Mucosa of stomach (tissue), 1 donor: ENCODE measurements at regions not wholly inside any gene's neighbourhood (a gene's known extent, or its start where the extent isn't known, plus 50 kb on each side); places are given as distances from the start of the nearest gene placed in this dataset.

Experiments used
- H3K27me3 ChIP-seq: one replicate; pipeline ENCODE4 v1.7.0; 2013; ENCODE audit warnings: mild to moderate bottlenecking, low read length; ENCODE audit not compliant: control insufficient read depth, insufficient read depth
- H3K36me3 ChIP-seq: one replicate; pipeline ENCODE4 v1.7.0; 2013; ENCODE audit warnings: low read length; ENCODE audit not compliant: control insufficient read depth, insufficient read depth
- H3K4me1 ChIP-seq: one replicate; pipeline ENCODE4 v1.7.0; 2013; ENCODE audit warnings: mild to moderate bottlenecking, low read length; ENCODE audit not compliant: control insufficient read depth, insufficient read depth
- H3K4me3 ChIP-seq: one replicate; pipeline ENCODE4 v1.7.0; 2013; ENCODE audit warnings: low read length
- H3K9ac ChIP-seq: one replicate; pipeline ENCODE4 v1.7.0; 2013; ENCODE audit warnings: mild to moderate bottlenecking, low read length, moderate library complexity
- H3K9me3 ChIP-seq: one replicate; pipeline ENCODE4 v1.7.0; 2013; ENCODE audit warnings: mild to moderate bottlenecking, low read length, moderate library complexity; ENCODE audit not compliant: control insufficient read depth
- donor health status: Pancreatic carcinoma.

DNA sequence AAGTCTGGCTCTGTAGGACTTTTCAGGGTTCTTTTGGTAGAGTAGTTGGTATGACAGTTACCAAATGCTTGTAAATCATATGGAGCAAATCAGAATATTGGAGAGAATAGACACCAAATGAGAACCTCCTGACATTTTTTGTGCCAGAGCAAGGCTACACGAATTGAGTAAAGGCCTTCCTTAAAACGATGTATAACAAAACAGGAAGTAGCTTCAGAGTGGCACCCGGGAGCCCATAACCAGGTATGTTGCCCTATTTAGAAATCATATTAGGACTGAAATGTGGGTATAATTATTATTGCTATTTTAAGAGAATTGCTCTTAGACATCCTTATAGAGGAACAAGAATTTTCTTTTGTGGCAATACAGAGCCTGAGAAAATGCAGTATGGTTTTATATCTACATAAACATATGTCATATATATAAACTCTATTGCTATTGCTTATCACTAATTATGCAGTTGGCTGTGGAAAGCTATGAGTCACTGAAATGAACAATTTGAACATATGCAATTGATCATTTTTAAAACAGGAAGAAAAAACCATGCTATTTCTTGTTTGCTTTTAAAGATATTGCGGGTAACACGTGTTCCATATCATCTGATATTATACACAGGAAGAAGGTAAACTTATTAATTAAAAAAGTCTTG lies 197.4 kb upstream of the MTPN start:
- Histone ChIP-seq H3K36me3 (no peaks in the 10 kb centered on the region), H3K9me3 (no peaks in the 10 kb centered on the region), H3K9ac (no peak overlapping the region)

GRCh38 chr7:136173874-136174273 lies 196.7 kb upstream of the MTPN start:
- H3K9ac ChIP-seq, result no peak overlapping the region
- no peaks in the 10 kb centered on the region for H3K9me3 ChIP-seq
- H3K4me3 ChIP-seq, result no peak overlapping the region
- no peaks in the 10 kb centered on the region for H3K4me1 ChIP-seq
- no peaks in the 10 kb centered on the region for H3K27me3 ChIP-seq
- no peaks in the 10 kb centered on the region for H3K36me3 ChIP-seq

More for the DNA sequence above, 197.4 kb upstream of the MTPN start:
- H3K4me1 ChIP-seq, result no peaks in the 10 kb centered on the region
- no peak overlapping the region for H3K4me3 ChIP-seq
- H3K27me3 ChIP-seq, result no peaks in the 10 kb centered on the region

DNA sequence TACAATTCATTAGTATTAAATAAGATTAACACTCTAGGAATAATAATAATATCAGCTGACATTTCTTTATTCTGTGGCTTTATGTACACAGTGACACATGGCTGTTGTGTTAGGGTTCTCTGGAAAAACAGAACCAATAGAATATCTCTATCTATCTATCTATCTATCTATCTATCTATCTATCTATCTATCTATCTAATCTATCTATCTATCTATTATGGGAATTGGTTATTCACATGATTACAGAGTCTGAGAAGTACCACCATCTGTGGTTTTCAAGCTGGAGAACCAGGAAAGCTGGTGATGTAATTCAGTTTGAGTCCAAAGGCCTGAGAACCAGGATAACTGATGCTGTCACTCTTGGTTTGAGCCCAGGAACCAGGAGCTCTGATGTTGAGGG lies 194.1 kb upstream of the MTPN start:
- Histone ChIP-seq H3K9ac (no peak overlapping the region), H3K27me3 (no peaks in the 10 kb centered on the region), H3K4me3 (no peak overlapping the region), H3K9me3 (no peaks in the 10 kb centered on the region), H3K4me1 (no peaks in the 10 kb centered on the region), H3K36me3 (no peaks in the 10 kb centered on the region)

GRCh38 chr7:136168821-136169220 lies 191.7 kb upstream of the MTPN start:
- Histone ChIP-seq H3K9me3 (no peaks in the 10 kb centered on the region), H3K4me1 (no peaks in the 10 kb centered on the region), H3K36me3 (no peaks in the 10 kb centered on the region), H3K27me3 (no peaks in the 10 kb centered on the region), H3K9ac (no peak overlapping the region), H3K4me3 (no peak overlapping the region)

DNA sequence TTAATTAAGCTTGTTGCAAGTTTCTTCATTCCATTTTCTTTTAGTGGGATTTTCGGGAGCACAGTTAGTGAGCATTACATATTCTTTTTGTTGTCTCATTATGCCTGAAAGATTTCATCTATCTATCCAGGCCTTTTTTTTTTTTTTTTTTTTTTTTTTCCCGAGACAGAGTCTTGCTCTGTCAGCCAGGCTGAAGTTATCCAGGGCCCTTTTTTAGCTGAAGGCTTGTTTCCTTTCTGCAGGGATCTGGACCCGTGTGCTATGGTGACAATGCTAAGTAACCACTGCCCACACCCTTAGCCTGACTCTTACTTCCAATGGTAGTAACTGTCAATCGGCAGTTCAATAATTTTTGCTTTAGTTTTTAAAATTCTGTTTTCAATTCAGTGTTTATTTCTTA lies 190.8 kb upstream of the MTPN start:
- no peaks in the 10 kb centered on the region for H3K9me3 ChIP-seq
- H3K9ac ChIP-seq, result no peak overlapping the region
- H3K4me1 ChIP-seq, result no peaks in the 10 kb centered on the region

DNA sequence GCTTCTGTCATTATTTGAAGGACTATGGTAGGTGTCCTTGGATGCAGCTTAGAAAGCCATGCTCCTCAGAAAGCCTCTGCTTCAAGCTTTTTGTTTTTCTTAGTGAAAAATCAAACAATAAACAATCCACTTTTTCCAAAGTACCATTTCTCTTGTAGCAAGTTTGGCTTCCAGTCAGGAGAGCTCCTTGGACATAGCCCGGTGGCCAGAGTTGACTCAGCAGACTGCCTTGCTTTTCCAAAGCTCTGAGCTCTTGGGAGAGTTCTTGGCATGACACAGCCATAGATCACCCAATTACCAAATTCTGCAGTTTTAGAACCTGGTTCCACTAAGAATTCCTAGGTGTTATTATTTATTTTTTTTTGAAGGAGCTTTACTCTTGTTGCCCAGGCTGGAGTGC lies 189.4 kb upstream of the MTPN start:
- Histone ChIP-seq H3K27me3 (no peaks in the 10 kb centered on the region), H3K36me3 (no peaks in the 10 kb centered on the region), H3K4me1 (no peaks in the 10 kb centered on the region), H3K9ac (no peak overlapping the region), H3K9me3 (no peaks in the 10 kb centered on the region), H3K4me3 (no peak overlapping the region)

More for the DNA sequence above, 190.8 kb upstream of the MTPN start:
- no peak overlapping the region for H3K4me3 ChIP-seq
- H3K36me3 ChIP-seq, result no peaks in the 10 kb centered on the region
- no peaks in the 10 kb centered on the region for H3K27me3 ChIP-seq

DNA sequence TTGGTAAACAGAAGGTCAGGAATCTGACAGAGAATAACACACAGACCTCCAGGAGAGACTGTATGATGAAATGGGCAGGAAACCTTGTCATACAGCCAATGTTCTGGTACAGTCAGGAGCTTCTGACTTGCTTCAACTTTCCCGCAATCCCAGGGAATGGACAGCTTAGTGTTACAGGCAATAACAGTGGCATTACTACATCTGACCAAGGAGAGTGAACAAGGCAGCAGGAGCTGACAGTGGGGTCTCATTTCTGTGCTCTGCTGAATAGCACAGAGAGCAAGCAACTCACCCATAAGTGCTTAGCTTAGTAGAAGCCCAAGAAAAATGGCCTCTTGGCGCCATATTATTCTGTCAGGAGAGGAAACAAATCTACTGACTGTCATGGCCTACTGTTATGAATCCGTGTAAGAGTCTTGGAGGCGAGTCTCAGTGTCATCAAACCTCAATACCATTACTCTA lies 186.2 kb upstream of the MTPN start:
- no peaks in the 10 kb centered on the region for H3K4me1 ChIP-seq
- no peak overlapping the region for H3K4me3 ChIP-seq
- H3K27me3 ChIP-seq, result no peaks in the 10 kb centered on the region
- H3K9ac ChIP-seq, result no peak overlapping the region
- H3K36me3 ChIP-seq, result no peaks in the 10 kb centered on the region
- H3K9me3 ChIP-seq, result no peaks in the 10 kb centered on the region

GRCh38 chr7:136150311-136150710 lies 173.2 kb upstream of the MTPN start:
- Histone ChIP-seq H3K9me3 (no peaks in the 10 kb centered on the region), H3K27me3 (no peaks in the 10 kb centered on the region), H3K9ac (no peak overlapping the region), H3K36me3 (no peaks in the 10 kb centered on the region), H3K4me3 (no peak overlapping the region), H3K4me1 (no peaks in the 10 kb centered on the region)

- Histone ChIP-seq H3K27me3 (no peaks in the 10 kb centered on the region), H3K4me1 (no peaks in the 10 kb centered on the region), H3K9me3 (no peaks in the 10 kb centered on the region), H3K9ac (no peak overlapping the region), H3K4me3 (no peak overlapping the region), H3K36me3 (no peaks in the 10 kb centered on the region)
Observed at GRCh38 chr7:136148920-136149319, 171.8 kb upstream of the MTPN start.

DNA sequence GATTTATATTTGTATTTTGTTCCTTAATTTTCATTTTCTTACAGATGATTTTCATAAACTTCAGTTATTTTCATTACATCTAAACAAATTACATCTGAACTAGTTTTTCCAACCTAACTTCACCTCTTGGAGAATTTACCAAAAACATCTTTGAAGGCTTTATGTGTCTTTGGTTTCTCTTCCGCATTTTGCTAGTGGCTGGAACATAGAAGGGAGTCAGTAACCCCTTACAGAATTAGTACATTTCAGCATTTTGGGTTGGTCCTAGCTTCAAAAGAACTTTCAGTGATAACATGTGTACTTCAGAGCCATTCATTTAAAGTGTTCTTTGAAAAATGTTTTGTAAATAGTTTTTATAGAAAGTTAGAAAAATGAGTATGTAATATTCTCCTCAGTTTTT lies 169.8 kb upstream of the MTPN start:
- H3K27me3 ChIP-seq, result no peaks in the 10 kb centered on the region
- H3K36me3 ChIP-seq, result no peaks in the 10 kb centered on the region
- no peaks in the 10 kb centered on the region for H3K4me1 ChIP-seq
- H3K9me3 ChIP-seq, result no peaks in the 10 kb centered on the region
- no peak overlapping the region for H3K9ac ChIP-seq
- no peak overlapping the region for H3K4me3 ChIP-seq

DNA sequence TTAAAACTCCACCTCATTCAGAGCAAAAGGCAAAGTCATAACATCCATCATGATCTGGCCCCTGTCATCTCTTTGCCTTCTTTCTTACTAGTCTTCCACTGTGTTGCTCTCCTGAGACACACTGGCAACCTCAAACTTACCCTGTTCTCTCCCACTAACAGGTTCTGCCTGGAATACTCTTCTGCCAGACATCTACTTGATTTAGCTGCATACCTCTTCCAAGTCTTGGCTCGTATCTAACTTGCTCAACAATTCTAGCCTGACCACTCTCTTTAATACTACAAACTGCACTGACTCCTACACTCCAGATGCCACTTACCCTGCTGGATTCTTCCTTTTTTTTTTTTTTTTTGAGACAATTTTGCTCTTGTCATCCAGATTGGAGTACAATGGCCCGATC lies 167.0 kb upstream of the MTPN start:
- H3K36me3 ChIP-seq, result no peaks in the 10 kb centered on the region
- no peak overlapping the region for H3K4me3 ChIP-seq
- no peaks in the 10 kb centered on the region for H3K9me3 ChIP-seq
- H3K4me1 ChIP-seq, result no peaks in the 10 kb centered on the region
- no peaks in the 10 kb centered on the region for H3K27me3 ChIP-seq
- H3K9ac ChIP-seq, result no peak overlapping the region

DNA sequence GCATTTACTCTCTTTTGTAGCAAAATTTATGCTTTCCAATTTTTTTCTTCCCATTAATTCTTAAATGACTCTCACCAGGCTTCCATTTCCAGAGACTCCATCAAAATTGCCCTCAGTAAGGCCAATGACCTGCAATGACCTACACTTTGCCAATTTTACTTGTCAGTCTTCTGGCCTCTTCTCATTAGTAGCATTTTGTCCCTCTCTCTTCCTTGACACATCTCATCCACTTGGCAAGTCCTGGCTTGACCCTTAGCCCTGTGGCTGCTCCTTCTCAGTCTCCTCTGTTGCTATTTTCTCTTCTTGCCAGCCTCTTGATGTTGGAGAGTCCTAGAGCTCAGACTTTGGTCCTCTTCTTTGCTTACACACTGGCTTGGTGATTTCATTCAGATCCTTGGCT lies 166.1 kb upstream of the MTPN start:
- no peak overlapping the region for H3K9ac ChIP-seq
- no peaks in the 10 kb centered on the region for H3K4me1 ChIP-seq
- no peaks in the 10 kb centered on the region for H3K36me3 ChIP-seq
- no peaks in the 10 kb centered on the region for H3K27me3 ChIP-seq
- H3K9me3 ChIP-seq, result no peaks in the 10 kb centered on the region
- H3K4me3 ChIP-seq, result no peak overlapping the region

DNA sequence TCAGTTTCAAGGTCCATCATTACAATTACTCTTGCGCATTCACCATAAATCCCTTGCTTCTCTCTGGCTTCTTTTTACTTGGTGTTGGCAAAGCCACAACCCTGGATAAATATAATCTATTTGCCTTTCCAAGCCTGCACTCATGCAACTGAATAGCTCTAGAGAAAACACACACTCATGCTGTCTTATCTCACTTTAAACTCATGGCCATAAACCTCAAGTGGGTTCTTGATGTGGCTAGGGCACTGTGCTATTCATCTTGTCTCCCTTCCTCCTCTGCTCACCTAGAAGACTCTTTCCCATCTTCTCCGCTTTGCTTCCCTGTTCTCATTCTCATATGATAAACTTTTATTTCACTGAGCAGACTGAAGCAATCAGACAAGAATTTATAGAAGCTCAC lies 165.4 kb upstream of the MTPN start:
- Histone ChIP-seq H3K27me3 (no peaks in the 10 kb centered on the region), H3K36me3 (no peaks in the 10 kb centered on the region), H3K4me3 (no peak overlapping the region), H3K9me3 (no peaks in the 10 kb centered on the region), H3K4me1 (no peaks in the 10 kb centered on the region), H3K9ac (no peak overlapping the region)
